ENCODE measurements at regions not wholly inside any gene's neighbourhood (a gene's known extent, or its start where the extent isn't known, plus 50 kb on each side); places are given as distances from the start of the nearest gene placed in this dataset.
"Not testable (repeated sequence)": the region's sequence is repeated elsewhere in the genome, so short reads cannot be mapped to it uniquely, and the experiment has no call there.

DNA sequence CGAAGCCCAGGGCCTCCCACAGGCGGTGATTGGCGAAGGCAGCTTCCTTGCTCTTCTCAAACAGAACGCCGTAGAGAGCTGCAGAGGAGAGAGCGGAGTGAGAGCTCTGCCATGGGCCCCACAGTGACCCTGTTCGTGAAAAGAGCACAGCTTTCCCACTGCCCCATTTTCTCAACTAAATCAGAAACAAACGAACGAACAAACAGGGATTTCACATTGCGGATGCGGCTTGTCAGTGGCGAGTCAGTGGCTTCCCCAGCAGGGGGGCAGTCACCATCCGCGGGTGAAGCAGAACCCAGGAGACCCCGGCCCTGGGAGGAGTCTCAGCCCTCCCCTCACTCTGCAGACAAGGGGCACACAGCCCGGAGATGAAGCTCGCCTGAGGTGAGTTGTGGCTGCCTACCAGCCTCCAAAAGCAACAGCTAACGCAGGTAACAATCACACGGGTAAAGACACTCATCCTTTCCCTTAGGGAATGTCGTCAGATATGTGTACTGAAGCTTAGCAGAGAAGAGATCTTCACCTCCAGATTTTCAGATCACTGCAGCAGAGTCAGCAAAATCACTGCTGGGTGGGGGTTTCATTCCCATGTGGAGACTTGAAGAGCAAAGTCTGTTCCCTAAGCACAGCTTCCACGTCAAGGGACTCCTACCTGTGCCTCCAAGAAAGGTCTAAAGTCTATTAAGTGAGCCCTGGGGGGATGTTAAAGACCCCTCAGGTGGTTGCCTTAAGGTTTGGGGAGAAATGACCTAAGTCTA lies 51.2 kb upstream of the GPR31 start:
- DNase-seq = no peak

DNA sequence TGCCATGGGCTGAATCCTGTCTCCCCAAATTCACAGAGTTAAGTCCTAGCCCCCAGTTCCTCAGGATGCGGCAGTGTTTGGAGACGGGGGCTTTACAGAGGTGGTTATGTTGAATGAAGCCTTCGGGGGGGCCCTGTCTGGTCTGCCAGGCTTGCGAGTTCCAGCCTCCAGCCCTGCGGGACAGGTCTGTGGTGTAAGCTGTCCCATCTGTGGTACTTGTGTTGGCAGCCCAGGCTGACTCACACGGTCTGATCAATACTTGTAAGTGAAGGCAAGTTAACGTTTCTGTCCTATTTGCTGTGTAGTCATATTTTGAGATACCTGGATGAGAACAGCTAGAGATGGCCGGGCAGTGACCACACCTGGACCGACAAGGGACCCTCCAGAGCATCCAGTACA lies 51.8 kb upstream of the GPR31 start:
- no peak for DNase-seq

DNA sequence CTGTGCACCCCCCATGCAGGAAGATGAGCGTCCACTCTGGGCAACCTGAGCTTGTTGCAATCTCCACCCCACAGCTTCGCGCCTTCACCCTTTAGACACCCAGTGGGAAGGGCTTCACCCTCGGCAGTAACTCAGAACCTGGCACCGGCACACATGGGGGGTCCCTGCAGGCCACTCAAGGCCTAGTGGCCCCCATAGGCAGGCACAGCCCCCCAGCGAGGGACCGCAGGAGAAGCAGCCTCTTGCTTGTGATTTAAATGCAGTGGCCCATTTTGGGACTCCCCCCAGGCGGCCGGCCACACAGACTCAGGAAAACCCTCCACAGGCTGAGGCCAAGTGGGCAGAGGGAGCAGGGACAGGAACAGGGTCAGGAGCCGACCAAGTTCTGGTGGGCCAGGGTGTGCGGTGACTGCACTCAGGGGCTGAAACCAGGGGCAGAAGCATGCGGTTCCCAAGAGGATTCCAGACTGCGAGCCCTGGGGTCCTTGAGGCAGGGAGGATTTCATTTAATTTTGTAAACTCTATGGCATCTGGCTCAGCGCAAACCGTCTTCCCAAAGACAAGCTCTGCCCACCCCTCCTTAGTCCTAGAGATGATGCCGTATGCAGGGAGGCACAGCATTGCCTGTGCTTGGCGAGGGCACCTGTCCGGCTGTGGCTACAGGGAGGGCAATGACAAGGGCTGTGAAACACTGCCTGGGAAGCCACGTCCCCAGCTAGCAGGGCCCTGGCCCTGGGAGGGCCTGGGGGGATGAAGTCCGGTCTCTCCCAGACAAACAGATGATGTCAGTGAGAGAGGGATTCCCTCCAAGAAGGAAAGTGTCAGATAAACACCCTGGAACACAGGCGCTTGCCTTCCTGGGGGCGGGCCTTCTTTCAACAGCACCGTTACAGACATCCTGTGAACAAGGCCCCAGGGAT lies 52.9 kb upstream of the GPR31 start:
- DNase-seq = no peak

DNA sequence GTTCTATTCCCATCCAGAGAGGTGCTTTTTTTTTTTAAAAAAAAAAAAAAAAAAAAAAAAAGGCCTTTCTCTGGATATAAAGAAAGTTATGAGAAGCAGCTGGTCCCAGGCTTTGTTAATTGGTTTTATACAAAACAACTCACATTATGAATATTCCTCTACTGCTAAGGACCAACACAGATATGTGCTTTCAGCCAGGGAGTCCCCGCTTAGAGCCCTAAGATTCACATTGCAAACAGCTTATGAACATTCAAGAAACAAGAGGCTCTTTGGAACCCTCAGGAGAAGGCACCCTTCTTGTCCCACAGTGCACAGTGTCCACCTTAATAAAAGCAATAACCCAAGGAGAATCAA lies 53.5 kb upstream of the GPR31 start:
- no peak for DNase-seq

DNA sequence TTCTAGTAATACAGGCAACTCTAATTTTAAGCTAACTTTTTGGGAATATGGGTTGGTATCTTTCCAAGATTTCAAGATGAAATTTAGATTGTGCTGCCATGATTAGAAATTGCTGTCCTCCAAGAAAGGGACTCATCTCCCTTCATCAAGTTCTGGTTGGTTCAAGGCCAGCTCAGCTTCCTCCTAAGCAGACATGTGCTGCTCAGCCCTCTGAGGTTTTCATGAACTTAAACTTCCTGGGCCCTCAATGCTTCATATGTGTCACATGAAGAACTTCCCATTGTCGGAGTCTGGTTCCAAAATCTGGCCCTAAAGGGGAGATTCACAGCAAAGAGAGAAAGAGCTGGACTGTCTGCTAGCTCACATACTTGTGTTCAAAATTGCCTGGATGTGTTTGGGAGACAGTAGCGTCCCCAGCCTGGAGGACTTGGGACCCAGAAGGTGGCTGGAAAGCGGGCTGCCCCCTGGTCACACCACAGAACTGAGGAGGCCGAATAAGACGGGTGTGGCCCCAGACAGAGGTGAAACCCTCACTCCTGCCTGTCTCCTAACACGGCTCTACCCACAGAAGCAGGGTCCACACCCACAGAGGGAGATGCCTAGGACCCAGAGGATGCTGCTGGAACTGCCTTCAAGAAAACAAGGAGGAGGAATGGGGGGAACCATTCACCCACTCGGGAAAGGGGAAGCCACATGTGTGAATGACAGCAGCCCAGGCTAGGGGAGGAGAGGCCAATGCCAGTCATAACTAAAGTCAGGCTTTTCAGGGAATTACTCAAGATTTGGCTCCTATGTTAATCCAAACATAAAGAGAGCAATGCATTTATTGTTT lies 54.3 kb upstream of the GPR31 start:
- DNase-seq = no peak

DNA sequence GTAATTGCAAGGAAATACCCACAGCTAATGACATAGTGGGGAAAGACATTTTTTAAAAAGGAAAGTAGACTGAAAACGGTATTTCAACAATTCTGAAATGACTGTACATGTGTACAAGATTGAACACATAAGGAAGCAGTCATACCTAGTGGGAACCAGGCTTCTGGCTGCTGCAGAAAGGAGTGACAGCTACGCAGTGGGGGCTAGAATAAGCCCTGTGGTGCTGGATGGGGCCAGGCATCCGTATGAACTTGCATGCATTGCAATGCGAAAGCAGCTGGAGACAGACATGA lies 54.9 kb upstream of the GPR31 start:
- no peak for DNase-seq

DNA sequence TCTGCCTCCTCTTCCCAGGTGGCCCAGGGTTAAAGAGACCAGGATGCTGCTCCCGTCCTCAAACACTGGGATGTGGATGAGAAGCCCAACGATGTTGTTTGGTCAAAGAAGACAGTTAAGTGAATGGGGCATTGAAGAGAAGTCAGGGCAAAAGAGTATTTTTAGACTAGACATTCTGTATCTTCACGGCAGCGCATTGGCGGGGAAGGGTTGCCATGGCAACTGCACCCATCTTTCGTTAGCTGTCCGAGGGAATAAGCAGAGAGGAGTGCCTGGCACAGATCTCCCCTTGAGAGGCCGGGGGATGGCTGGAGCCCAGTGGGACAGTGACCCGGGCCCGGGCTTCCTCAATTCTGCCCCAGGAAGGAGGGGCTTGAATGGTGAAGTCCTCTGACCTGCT lies 56.4 kb upstream of the GPR31 start:
- no peak for DNase-seq

DNA sequence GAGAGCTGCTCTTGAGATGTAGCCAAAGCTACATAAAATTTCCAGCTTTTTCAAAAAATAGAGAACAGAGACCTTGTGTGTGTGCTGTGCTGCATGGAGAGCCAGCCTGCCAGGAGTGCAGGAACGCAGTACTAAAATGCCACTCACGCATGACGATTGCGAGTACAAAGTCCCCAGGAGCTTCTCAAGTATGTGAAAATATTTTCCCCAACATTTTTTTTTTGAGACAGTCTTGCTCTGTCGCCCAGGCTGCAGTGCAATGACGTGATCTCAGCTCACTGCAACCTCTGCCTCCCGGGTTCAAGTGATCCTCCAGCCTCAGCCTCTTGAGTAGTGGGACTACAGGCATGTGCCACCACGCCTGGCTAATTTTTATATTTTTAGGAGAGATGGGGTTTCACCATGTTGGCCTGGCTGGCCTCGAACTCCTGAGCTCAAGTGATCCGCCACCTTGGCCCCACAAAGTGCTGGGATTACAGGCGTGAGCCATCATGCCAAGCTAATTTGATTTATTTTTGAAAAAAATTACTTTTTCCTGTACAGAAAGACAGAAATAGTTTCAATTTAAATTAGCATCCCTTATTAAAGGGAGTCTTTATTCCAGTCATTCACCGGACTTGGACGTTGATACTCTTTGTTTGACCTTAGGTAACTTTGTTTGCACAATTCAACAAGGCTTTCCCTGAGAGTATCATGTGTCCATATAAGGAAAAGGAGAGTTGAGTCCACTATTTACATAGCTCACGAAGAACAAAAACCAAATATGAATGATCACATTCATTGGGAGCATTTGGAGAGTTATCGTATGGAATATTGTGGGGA lies 57.9 kb upstream of the GPR31 start:
- not testable (repeated sequence) for DNase-seq

DNA sequence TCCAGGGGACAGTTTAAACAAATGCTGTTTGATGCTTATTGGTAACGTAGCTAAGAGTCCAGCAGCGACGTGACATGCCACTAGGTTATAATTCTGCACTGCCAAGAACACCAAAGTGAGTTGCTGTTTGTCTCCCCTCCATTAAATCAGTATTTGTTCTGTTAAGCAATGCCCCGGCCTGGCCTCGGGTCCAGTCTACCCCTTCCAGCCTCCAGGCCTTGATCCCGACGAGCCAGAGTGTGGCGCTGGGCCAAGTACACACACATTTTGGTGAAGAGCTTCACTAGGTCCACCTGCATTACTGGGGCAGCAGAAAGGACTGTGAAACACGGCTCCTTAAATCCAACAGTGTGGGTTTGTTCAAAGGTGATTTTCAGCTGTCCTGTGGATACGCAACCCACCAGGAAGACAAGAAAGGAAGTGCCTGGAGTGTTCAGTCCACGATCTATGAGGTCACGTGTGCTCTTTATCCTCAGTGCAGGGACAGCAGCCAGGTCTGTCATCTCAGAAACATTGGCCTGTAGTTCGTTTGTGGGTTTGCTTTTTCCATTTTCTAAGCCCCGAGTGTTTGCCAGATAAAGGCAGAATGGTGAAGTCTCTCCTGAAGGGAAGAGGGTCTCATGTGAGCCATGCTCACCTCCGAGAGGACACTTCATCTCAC lies 58.7 kb upstream of the GPR31 start:
- not testable (repeated sequence) for DNase-seq

DNA sequence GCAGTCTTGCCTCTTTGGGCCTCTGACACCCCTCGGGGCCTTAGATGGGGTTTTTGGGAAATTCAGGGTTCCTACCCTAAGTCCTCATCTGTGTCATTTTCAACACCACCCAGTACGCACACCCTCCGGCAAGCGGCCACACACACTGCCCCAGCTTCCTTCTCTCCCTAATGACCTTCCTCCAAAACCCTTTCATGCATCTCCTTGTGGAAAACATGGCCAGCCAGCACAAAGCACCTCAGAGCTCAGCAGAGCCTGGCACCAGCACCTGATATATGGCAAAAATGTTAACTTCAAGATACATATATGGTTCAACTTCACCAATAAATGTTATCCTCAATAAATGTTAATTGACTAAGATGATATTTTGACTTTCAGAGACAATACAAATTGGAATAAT lies 59.3 kb upstream of the GPR31 start:
- not testable (repeated sequence) for DNase-seq

DNA sequence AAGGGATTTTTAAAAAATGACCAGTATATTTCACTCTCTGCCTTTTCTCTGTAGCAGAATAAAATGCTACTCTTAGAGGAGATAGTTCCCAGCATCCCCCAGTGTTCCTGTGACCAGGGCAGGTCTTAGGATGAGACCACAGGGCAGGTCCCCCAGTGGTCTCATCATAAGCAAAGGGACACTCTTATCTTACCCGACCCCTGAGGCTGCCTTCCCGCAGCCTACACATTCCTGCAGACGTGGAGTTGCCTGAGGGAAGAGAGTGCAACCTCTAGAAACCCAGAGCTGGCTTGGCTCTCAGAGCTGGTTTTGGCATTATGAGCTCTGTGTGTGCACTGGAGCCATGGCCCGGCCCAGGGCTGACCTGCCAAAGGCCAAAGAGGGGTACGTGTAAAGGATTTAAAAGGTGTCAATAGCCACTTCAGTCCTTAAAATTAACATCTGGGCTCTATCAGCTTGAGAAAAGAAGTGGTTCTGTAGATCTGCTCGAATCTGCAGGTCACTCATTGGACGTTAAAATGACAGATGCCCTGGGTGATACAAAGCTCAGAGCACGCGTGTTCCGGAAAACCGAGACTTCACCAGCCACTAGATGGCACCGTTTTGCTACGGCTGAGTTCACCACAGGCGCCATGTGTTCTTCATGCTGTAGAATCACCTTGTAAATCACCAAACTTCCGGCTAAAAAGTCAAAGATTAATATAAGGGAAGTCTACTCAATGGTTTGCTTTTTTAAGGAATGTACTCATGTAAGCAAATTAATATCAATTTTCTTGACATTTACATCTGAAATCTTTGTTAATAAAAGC lies 60.4 kb upstream of the GPR31 start:
- peak; percentile 45 for DNase-seq

DNA sequence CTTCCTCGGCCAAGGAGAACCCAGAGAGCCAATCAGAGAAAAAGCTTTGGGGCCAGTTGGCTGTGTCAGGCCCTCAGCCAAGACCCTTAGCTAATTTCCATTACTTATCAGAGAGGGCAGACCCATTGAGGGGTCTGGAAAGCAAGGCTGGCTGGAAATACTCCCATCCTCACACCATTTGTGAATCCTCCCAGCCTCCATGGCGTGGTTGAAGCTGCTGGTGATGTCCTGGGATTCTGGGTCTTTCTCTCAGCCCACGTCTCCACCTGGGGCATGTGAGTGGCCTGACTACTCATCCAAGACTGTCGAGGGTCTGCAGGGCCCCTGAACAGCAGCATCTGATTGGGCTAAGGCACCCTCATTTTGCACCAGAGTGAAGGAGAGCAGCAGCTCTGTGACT lies 61.3 kb upstream of the GPR31 start:
- DNase-seq = not testable (repeated sequence)

DNA sequence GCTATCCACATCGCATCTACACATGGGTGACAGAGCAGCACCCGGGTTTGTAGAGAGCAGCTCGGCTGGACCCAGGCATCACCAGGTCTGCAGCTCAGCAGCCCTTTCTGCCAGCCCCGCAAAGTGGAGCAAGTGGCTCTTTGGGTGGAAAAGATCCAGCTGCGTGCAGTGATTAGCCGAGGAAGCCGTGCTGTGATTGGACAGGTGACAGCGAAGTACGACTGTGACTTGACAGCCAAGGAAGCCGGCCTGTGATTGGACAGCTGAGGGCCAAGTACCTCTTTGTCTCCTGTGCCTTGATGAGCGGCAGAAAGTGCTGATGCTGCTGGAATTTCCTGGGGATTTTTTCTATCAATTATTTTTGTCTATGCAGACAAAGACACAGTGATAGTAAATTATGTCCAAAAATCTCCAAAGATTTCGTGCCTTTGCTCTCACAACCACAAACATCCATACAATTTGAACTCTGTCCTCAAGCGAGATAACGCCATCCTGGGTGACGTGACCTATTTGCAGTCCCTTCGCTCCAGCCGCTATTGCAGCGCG lies 62.3 kb upstream of the GPR31 start:
- DNase-seq = no peak

DNA sequence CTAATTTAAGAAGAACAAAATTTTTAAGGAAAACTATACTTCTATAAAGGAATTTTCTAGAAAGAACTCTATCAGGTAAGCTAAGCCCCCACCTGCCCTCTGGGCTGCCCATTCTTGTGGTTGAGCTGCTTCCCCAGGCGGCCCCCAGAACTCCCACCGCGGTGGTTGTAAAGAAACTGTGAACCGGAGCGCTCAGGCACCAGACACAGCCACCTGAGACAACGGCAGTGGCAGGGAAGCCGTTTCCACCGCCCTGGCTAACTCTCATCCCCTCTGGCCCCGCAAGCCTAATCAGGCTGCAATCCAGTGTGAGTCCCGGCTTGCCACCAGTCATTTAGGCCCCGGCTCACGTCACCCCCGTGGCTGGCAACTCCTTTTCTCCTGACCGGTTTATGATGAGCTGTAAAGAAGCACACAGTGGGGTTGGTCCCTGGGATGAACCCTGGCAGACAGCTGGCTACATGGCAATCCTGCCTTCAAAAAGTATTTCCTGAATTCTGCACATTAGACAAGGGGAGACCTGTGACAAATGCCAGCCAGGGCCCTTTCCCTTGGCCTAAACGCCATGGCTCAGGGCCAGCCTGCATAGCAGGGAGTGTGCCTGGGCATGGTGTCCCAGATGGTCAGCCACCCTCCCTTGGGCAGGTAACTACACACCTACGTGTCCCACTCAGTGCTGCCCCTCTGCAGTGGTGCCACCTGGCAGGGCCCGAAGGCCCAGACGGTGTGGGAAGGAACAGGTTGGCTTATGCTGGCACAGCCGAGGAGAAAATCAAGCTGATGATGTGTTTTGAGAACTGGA lies 63.8 kb upstream of the GPR31 start:
- no peak for DNase-seq

DNA sequence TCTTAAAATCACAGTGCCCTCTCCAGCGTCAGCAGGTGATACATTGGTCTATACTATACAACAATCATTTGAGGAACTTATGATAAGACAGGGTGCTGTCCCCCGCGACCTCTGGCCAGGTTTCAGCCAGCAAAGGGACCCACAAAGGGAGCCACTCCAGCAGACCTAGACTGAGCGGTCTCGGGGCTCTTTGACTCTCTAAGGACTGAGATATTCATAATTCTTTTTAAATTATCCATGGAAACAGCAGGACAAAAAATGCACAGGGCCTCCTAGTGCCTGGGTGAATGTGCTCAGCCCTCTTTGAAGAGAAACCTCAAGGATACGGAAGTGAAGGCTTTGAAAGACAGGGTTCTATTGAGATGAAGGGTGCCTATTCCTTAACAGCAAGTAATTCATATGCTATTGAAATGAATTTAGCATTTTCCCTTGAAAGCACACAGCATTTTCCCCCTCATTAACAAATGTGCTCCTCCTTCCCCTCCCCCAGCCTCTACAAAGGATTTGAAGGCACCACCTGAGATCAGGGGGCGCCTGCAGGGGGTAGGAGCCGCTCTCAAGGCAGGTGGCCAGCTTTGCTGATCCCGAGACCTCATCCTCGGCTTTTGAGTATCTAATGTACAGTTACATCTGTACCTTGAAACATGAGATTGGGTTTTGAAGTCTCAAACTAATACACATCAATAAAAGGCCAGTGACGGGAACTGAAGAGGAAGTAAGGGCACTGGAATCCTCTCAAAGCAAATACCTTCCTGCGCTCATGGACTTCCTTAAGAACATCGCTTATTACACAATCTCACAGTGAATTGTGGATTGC lies 65.3 kb upstream of the UNC93A start:
- DNase-seq = not testable (repeated sequence)

DNA sequence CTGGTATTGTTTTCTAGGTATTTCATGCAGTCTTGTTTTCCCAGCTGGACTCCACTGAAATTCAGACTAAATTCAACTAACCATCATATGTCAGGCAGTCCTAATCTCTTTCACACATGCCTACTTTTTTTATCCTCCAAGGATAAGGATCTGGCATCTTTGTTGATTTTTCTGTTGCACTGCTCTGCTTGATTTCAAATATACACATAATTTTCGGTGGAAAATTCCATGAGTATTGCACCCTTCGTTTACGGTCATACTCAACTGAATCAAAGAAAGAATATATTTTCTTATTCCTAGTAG lies 64.8 kb upstream of the UNC93A start:
- DNase-seq = no peak

DNA sequence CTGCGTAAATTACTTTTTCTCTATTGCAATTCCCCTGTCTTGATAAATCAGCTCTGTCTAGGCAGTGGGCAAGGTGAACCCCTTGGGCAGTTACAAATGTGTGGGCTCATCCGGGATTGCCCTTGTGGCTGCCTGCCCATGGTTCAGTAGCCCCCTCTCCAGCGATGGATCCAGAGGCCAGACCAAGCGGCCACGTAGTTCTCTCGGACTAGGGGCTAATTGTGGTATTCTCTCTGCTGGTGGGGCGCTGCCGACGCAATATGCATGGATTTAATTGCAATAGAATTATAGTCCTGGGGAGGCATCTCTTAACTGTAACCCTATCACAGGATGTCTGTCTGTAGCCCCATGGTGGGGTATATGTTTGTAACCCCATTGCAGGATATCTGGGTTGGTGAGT lies 64.3 kb upstream of the UNC93A start:
- no peak for DNase-seq

DNA sequence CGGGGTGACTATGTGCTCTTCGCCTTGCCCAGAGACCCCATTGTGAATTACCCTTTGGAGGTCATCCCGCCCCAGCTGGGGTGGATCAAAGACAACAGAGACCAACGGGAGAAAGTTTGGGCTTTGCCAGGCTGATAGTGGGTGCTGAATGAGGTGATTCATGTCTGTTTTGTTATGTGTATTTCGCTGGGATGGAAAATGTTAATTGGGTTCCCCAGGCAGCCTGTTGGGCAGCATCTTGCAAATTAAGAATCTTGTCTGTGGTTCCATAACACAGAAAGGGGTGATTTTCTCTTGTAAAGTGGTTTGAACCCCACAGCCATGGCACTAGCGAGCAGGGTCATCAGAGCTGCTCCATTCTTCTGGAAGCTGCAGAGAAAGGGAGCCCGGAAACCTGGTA lies 63.1 kb upstream of the UNC93A start:
- DNase-seq = no peak

DNA sequence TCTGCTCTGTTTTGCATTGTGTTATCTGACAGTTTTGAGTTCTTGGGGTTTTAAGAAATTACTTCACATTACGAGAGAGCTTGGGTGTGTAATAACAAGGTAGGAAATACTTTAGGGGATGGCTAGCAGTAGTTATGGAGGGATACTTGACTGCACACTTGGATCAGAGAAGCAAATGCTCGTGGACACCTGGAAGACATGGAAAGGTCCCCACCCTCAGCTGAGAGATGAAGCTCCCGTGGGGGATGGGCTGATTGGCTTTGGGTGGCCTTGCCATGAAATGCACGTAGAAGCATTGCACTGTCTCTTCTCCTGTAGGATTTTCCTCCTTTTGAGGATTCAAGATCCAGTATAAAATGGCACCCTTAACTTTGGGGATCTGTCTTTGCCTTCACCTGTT lies 61.5 kb upstream of the UNC93A start:
- no peak for DNase-seq

All from CD4-positive, alpha-beta T cell treated with Interleukin-12 subunit alpha and Interleukin-12 subunit beta, for 1 hour (primary cell).